Kidney epithelial cell (primary cell): ENCODE measurements at regions not wholly inside any gene's neighbourhood (a gene's known extent, or its start where the extent isn't known, plus 50 kb on each side); places are given as distances from the start of the nearest gene placed in this dataset.

Source experiments
- DNase-seq: peaks from one replicate; pipeline ENCODE4 v3.0.0-alpha.2; 2010; ENCODE audit warnings: low read depth
- H3K27me3 ChIP-seq: 2 replicates; pipeline ENCODE4 v1.6.0; 2011; ENCODE audit warnings: low read length; ENCODE audit not compliant: control insufficient read depth, insufficient read depth
- H3K36me3 ChIP-seq: 2 replicates; pipeline ENCODE4 v1.5.1; 2011; ENCODE audit warnings: low read length; ENCODE audit not compliant: control insufficient read depth, insufficient read depth
- H3K4me3 ChIP-seq: 2 replicates; pipeline ENCODE4 v1.5.1; 2011; ENCODE audit warnings: low read depth, mild to moderate bottlenecking, control low read depth, low read length
- CTCF ChIP-seq: IDR thresholded peaks from 2 replicates; pipeline ENCODE4 v1.5.1; 2011; ENCODE audit warnings: mild to moderate bottlenecking, moderate library complexity, low read length, control low read depth, inconsistent platforms; ENCODE audit not compliant: insufficient read depth, poor library complexity, severe bottlenecking

GRCh38 chr2:239469106-239469960, 68.5 kb upstream of the HDAC4 start:
- no peak for TF ChIP-seq CTCF
- no peaks in the 10 kb centered on the region for H3K36me3 ChIP-seq
- no peaks in the 10 kb centered on the region for H3K27me3 ChIP-seq
- no peak for DNase-seq
- H3K4me3 ChIP-seq, result no peak overlapping the region

- no peak for TF ChIP-seq CTCF
- DNase-seq, result no peak
- H3K27me3 ChIP-seq, result no peaks in the 10 kb centered on the region
- no peak overlapping the region for H3K4me3 ChIP-seq
- H3K36me3 ChIP-seq, result no peaks in the 10 kb centered on the region
Observed at GRCh38 chr2:239468491-239469105, 67.8 kb upstream of the HDAC4 start.

GRCh38 chr2:239467956-239468490, 67.2 kb upstream of the HDAC4 start:
- H3K4me3 ChIP-seq, result no peak overlapping the region
- no peak for TF ChIP-seq CTCF
- H3K27me3 ChIP-seq, result no peaks in the 10 kb centered on the region
- no peak for DNase-seq
- no peaks in the 10 kb centered on the region for H3K36me3 ChIP-seq

DNA sequence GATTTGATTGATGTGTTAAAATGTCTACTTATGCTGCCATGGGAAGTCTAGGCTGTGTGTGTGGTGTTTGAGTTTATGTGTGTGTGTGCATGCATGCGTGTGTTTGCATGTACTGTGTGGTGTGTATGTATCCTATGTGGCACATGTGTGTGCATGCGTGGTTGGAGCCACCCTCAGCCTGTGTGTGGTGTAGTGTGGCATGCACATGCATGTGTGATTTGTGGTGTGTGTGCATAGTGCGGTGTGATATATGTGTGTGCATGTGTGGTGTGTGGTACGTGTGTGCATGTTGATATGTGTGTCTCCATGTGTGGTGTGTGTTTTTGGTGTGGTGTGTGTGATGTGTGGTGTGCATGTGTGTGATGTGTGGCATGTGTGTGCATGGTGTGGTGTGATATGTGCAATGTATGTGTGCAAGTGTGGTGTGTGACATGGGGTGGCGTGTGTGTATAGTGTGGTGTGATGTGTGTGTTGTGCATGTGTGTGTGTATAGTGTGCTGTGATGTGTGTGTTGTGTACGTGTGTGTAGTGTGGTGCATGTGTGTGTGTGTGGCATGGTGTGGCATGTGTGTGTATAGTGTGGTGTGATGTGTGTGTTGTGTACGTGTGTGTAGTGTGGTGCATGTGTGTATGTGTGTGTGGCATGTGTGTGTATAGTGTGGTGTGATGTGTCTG, 66.6 kb upstream of the HDAC4 start:
- no peak for DNase-seq
- H3K27me3 ChIP-seq, result no peaks in the 10 kb centered on the region
- no peak overlapping the region for H3K4me3 ChIP-seq
- no peaks in the 10 kb centered on the region for H3K36me3 ChIP-seq
- no peak for TF ChIP-seq CTCF

DNA sequence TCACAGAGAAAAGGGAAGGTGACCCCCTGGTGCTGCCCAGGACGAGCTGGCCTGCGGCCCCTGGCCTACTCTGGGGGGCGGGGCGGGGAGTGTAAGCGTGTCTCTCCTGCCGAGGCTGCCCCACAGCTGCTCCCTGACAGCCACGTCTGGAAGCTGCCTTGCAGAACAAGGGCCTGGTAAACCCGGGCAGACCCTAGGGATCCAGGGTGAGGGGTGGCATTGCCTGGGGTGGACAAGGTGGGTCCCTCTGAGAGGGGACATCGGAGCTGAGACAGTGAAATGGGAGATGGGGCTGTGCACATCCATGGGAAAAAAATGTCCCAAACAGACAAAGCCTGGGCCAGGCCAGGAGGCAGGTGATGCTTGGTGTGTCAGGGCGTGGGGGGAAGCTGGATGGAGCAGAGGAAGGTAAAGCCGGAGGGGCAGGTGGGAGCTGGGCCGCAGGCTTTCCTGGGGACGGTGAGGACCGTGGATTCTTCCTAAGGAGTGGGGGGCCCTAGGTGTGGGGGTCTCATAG, 66.0 kb upstream of the HDAC4 start:
- no peak for TF ChIP-seq CTCF
- no peak overlapping the region for H3K4me3 ChIP-seq
- no peak for DNase-seq
- H3K27me3 ChIP-seq, result no peaks in the 10 kb centered on the region
- H3K36me3 ChIP-seq, result no peaks in the 10 kb centered on the region
